ENCODE measurements at regions not wholly inside any gene's neighbourhood (a gene's known extent, or its start where the extent isn't known, plus 50 kb on each side); places are given as distances from the start of the nearest gene placed in this dataset.
A peak's percentile ranks its signal among the peaks of the same experiment; 100 is the strongest.

- no peaks in the 10 kb centered on the region for H3K79me2 ChIP-seq (ENCODE audit: low read length)
- TF ChIP-seq EZH2phosphoT487 (IDR thresholded peaks at IDR 0.05; ENCODE audit: low read depth) = no peak
- TF ChIP-seq CTCF (IDR thresholded peaks at IDR 0.05; ENCODE audit: low read depth, low read length) = no peak
Measured at GRCh38 chr11:15313862-15314261, 199.1 kb downstream of the INSC start.

GRCh38 chr11:15318814-15319213 lies 204.1 kb downstream of the INSC start:
- Histone ChIP-seq H3K9me3 (ENCODE audit: insufficient read depth, low read length) (no peaks in the 10 kb centered on the region), H2AFZ (ENCODE audit: low read depth, low read length) (no peak overlapping the region), H3K4me3 (ENCODE audit: low read length) (no peak overlapping the region), H4K20me1 (ENCODE audit: insufficient read depth, low read length) (no peaks in the 10 kb centered on the region), H3K79me2 (ENCODE audit: low read length) (no peaks in the 10 kb centered on the region), H3K4me2 (ENCODE audit: low read length) (no peak overlapping the region), H3K4me1 (ENCODE audit: low read length) (no peaks in the 10 kb centered on the region), H3K9ac (ENCODE audit: low read length) (no peak overlapping the region), H3K27ac (ENCODE audit: low read length) (no peak overlapping the region), H3K27me3 (ENCODE audit: low read depth, low read length) (peaks cover 16% of the 10 kb centered on the region), H3K36me3 (replicated peaks; ENCODE audit: low read depth, low read length) (no peaks in the 10 kb centered on the region)
- no peak for TF ChIP-seq EZH2phosphoT487 (IDR thresholded peaks at IDR 0.05; ENCODE audit: low read depth)
- TF ChIP-seq CTCF (IDR thresholded peaks at IDR 0.05; ENCODE audit: low read depth, low read length) = no peak

More at GRCh38 chr11:15313862-15314261, 199.1 kb downstream of the INSC start:
- H2AFZ ChIP-seq (ENCODE audit: low read depth, low read length) = no peak overlapping the region
- H3K9ac ChIP-seq (ENCODE audit: low read length) = no peak overlapping the region
- H3K36me3 ChIP-seq (replicated peaks; ENCODE audit: low read depth, low read length) = no peaks in the 10 kb centered on the region
- H3K4me1 ChIP-seq (ENCODE audit: low read length) = no peaks in the 10 kb centered on the region
- no peaks in the 10 kb centered on the region for H3K9me3 ChIP-seq (ENCODE audit: insufficient read depth, low read length)
- H3K27ac ChIP-seq (ENCODE audit: low read length) = no peak overlapping the region
- H3K4me2 ChIP-seq (ENCODE audit: low read length) = no peak overlapping the region
- H3K4me3 ChIP-seq (ENCODE audit: low read length) = no peak overlapping the region
- H3K27me3 ChIP-seq (ENCODE audit: low read depth, low read length) = no peaks in the 10 kb centered on the region
- no peaks in the 10 kb centered on the region for H4K20me1 ChIP-seq (ENCODE audit: insufficient read depth, low read length)

GRCh38 chr11:15326520-15326919 lies 211.8 kb downstream of the INSC start:
- no peaks in the 10 kb centered on the region for H3K9me3 ChIP-seq (ENCODE audit: insufficient read depth, low read length)
- no peaks in the 10 kb centered on the region for H3K4me1 ChIP-seq (ENCODE audit: low read length)
- no peak overlapping the region for H3K4me3 ChIP-seq (ENCODE audit: low read length)
- no peaks in the 10 kb centered on the region for H3K79me2 ChIP-seq (ENCODE audit: low read length)
- H2AFZ ChIP-seq (ENCODE audit: low read depth, low read length) = no peak overlapping the region
- no peak overlapping the region for H3K4me2 ChIP-seq (ENCODE audit: low read length)
- H3K27ac ChIP-seq (ENCODE audit: low read length) = no peak overlapping the region
- H3K36me3 ChIP-seq (replicated peaks; ENCODE audit: low read depth, low read length) = no peaks in the 10 kb centered on the region
- peaks cover 30% of the 10 kb centered on the region for H3K27me3 ChIP-seq (ENCODE audit: low read depth, low read length)
- TF ChIP-seq EZH2phosphoT487 (IDR thresholded peaks at IDR 0.05; ENCODE audit: low read depth) (no peak), CTCF (IDR thresholded peaks at IDR 0.05; ENCODE audit: low read depth, low read length) (no peak)
- H3K9ac ChIP-seq (ENCODE audit: low read length) = no peak overlapping the region
- H4K20me1 ChIP-seq (ENCODE audit: insufficient read depth, low read length) = no peaks in the 10 kb centered on the region

GRCh38 chr11:15327786-15328231 lies 213.1 kb downstream of the INSC start:
- Histone ChIP-seq H3K9ac (ENCODE audit: low read length) (no peak overlapping the region), H4K20me1 (ENCODE audit: insufficient read depth, low read length) (no peaks in the 10 kb centered on the region), H3K27ac (ENCODE audit: low read length) (no peak overlapping the region), H2AFZ (ENCODE audit: low read depth, low read length) (no peak overlapping the region), H3K4me2 (ENCODE audit: low read length) (no peak overlapping the region), H3K9me3 (ENCODE audit: insufficient read depth, low read length) (no peaks in the 10 kb centered on the region), H3K4me1 (ENCODE audit: low read length) (no peaks in the 10 kb centered on the region), H3K79me2 (ENCODE audit: low read length) (no peaks in the 10 kb centered on the region), H3K36me3 (replicated peaks; ENCODE audit: low read depth, low read length) (no peaks in the 10 kb centered on the region), H3K4me3 (ENCODE audit: low read length) (no peak overlapping the region), H3K27me3 (ENCODE audit: low read depth, low read length) (peaks cover 23% of the 10 kb centered on the region; the same call in 1 of the 2 replicates)
- TF ChIP-seq EZH2phosphoT487 (IDR thresholded peaks at IDR 0.05; ENCODE audit: low read depth) (no peak), CTCF (IDR thresholded peaks at IDR 0.05; ENCODE audit: low read depth, low read length) (peak; percentile 71)
